Activated naive CD4-positive, alpha-beta T cell treated with anti-CD3 and anti-CD28 coated beads, Interleukin-2, amount 50 U/mL, for 24 hours (primary cell): ENCODE measurements at regions not wholly inside any gene's neighbourhood (a gene's known extent, or its start where the extent isn't known, plus 50 kb on each side); places are given as distances from the start of the nearest gene placed in this dataset.

Experiments
- H3K27ac Mint-ChIP-seq: one replicate; pipeline ENCODE4 v1.8.0; 2021; ENCODE audit warnings: mild to moderate bottlenecking, mixed read lengths
- H3K27me3 Mint-ChIP-seq: one replicate; pipeline ENCODE4 v1.8.0; 2021; ENCODE audit warnings: mixed read lengths
- H3K36me3 Mint-ChIP-seq: one replicate; pipeline ENCODE4 v1.8.0; 2021; ENCODE audit warnings: mixed read lengths
- H3K4me1 Mint-ChIP-seq: one replicate; pipeline ENCODE4 v1.8.0; 2021; ENCODE audit warnings: mixed read lengths
- H3K4me3 Mint-ChIP-seq: one replicate; pipeline ENCODE4 v1.8.0; 2021; ENCODE audit warnings: mild to moderate bottlenecking, mixed read lengths
- H3K9me3 Mint-ChIP-seq: one replicate; pipeline ENCODE4 v1.8.0; 2021; ENCODE audit warnings: mixed read lengths

- Mint-ChIP-seq H3K27ac (no peak overlapping the region), H3K4me3 (no peak overlapping the region), H3K27me3 (no peaks in the 10 kb centered on the region), H3K36me3 (no peaks in the 10 kb centered on the region), H3K4me1 (peaks cover 17% of the 10 kb centered on the region), H3K9me3 (no peaks in the 10 kb centered on the region)
Observed at GRCh38 chr13:77480066-77480465, 55.4 kb upstream of the SCEL start.

- H3K4me3 Mint-ChIP-seq: no peak overlapping the region
- H3K36me3 Mint-ChIP-seq: no peaks in the 10 kb centered on the region
- no peak overlapping the region for H3K27ac Mint-ChIP-seq
- H3K9me3 Mint-ChIP-seq: no peaks in the 10 kb centered on the region
- peaks cover 17% of the 10 kb centered on the region for H3K4me1 Mint-ChIP-seq
- H3K27me3 Mint-ChIP-seq: no peaks in the 10 kb centered on the region
Observed at GRCh38 chr13:77479326-77479725, 56.2 kb upstream of the SCEL start.

GRCh38 chr13:77477299-77477848 is 58.1 kb upstream of the SCEL start:
- Mint-ChIP-seq H3K27me3 (no peaks in the 10 kb centered on the region), H3K4me3 (peak overlapping the region; percentile 47), H3K4me1 (peaks cover 17% of the 10 kb centered on the region), H3K36me3 (no peaks in the 10 kb centered on the region), H3K27ac (no peak overlapping the region), H3K9me3 (no peaks in the 10 kb centered on the region)

- H3K4me3 Mint-ChIP-seq: no peak overlapping the region
- H3K27ac Mint-ChIP-seq: no peak overlapping the region
- H3K27me3 Mint-ChIP-seq: no peaks in the 10 kb centered on the region
- no peaks in the 10 kb centered on the region for H3K36me3 Mint-ChIP-seq
- peaks cover 17% of the 10 kb centered on the region for H3K4me1 Mint-ChIP-seq
- H3K9me3 Mint-ChIP-seq: no peaks in the 10 kb centered on the region
Observed at GRCh38 chr13:77476456-77476855, 59.0 kb upstream of the SCEL start.

GRCh38 chr13:77475345-77476084 is 60.0 kb upstream of the SCEL start:
- Mint-ChIP-seq H3K9me3 (no peaks in the 10 kb centered on the region), H3K27ac (no peak overlapping the region), H3K4me3 (no peak overlapping the region), H3K27me3 (no peaks in the 10 kb centered on the region), H3K4me1 (peaks cover 17% of the 10 kb centered on the region), H3K36me3 (no peaks in the 10 kb centered on the region)

- no peaks in the 10 kb centered on the region for H3K36me3 Mint-ChIP-seq
- no peak overlapping the region for H3K4me3 Mint-ChIP-seq
- no peak overlapping the region for H3K27ac Mint-ChIP-seq
- H3K27me3 Mint-ChIP-seq: no peaks in the 10 kb centered on the region
- no peaks in the 10 kb centered on the region for H3K4me1 Mint-ChIP-seq
- no peaks in the 10 kb centered on the region for H3K9me3 Mint-ChIP-seq
Observed at GRCh38 chr13:77470986-77471385, 64.5 kb upstream of the SCEL start.

- no peaks in the 10 kb centered on the region for H3K4me1 Mint-ChIP-seq
Observed at GRCh38 chr13:77466753-77467422, 68.6 kb upstream of the SCEL start.

GRCh38 chr13:77465603-77466195 is 69.8 kb upstream of the SCEL start:
- Mint-ChIP-seq H3K4me1 (no peaks in the 10 kb centered on the region), H3K4me3 (no peak overlapping the region), H3K9me3 (no peaks in the 10 kb centered on the region), H3K27me3 (no peaks in the 10 kb centered on the region), H3K36me3 (no peaks in the 10 kb centered on the region), H3K27ac (no peak overlapping the region)

More at GRCh38 chr13:77466753-77467422, 68.6 kb upstream of the SCEL start:
- Mint-ChIP-seq H3K9me3 (no peaks in the 10 kb centered on the region), H3K36me3 (no peaks in the 10 kb centered on the region), H3K4me3 (no peak overlapping the region), H3K27ac (no peak overlapping the region), H3K27me3 (no peaks in the 10 kb centered on the region)

GRCh38 chr13:77460195-77460594 is 75.3 kb upstream of the SCEL start:
- Mint-ChIP-seq H3K27me3 (no peaks in the 10 kb centered on the region), H3K9me3 (no peaks in the 10 kb centered on the region), H3K4me3 (no peak overlapping the region), H3K27ac (no peak overlapping the region), H3K4me1 (no peaks in the 10 kb centered on the region), H3K36me3 (no peaks in the 10 kb centered on the region)

GRCh38 chr13:77459592-77459991 is 75.9 kb upstream of the SCEL start:
- Mint-ChIP-seq H3K27me3 (no peaks in the 10 kb centered on the region), H3K9me3 (no peaks in the 10 kb centered on the region), H3K27ac (no peak overlapping the region), H3K36me3 (no peaks in the 10 kb centered on the region), H3K4me1 (no peaks in the 10 kb centered on the region), H3K4me3 (no peak overlapping the region)

GRCh38 chr13:77458736-77459135 is 76.8 kb upstream of the SCEL start:
- Mint-ChIP-seq H3K27me3 (no peaks in the 10 kb centered on the region), H3K36me3 (no peaks in the 10 kb centered on the region), H3K27ac (no peak overlapping the region), H3K9me3 (no peaks in the 10 kb centered on the region), H3K4me1 (no peaks in the 10 kb centered on the region), H3K4me3 (no peak overlapping the region)

- H3K27me3 Mint-ChIP-seq: no peaks in the 10 kb centered on the region
- no peaks in the 10 kb centered on the region for H3K9me3 Mint-ChIP-seq
- no peak overlapping the region for H3K4me3 Mint-ChIP-seq
- H3K36me3 Mint-ChIP-seq: no peaks in the 10 kb centered on the region
- H3K27ac Mint-ChIP-seq: no peak overlapping the region
- H3K4me1 Mint-ChIP-seq: no peaks in the 10 kb centered on the region
Observed at GRCh38 chr13:77457966-77458365, 77.5 kb upstream of the SCEL start.

GRCh38 chr13:77456271-77456670 is 79.2 kb upstream of the SCEL start:
- Mint-ChIP-seq H3K27me3 (no peaks in the 10 kb centered on the region), H3K4me1 (no peaks in the 10 kb centered on the region), H3K36me3 (no peaks in the 10 kb centered on the region), H3K4me3 (no peak overlapping the region), H3K27ac (no peak overlapping the region), H3K9me3 (no peaks in the 10 kb centered on the region)

- Mint-ChIP-seq H3K36me3 (no peaks in the 10 kb centered on the region), H3K27ac (no peak overlapping the region), H3K27me3 (peaks cover 3% of the 10 kb centered on the region), H3K9me3 (no peaks in the 10 kb centered on the region), H3K4me3 (no peak overlapping the region), H3K4me1 (peaks cover 6% of the 10 kb centered on the region)
Observed at GRCh38 chr13:77449265-77449664, 86.2 kb upstream of the SCEL start.

- Mint-ChIP-seq H3K27ac (no peak overlapping the region), H3K9me3 (no peaks in the 10 kb centered on the region), H3K27me3 (peaks cover 3% of the 10 kb centered on the region), H3K4me3 (no peak overlapping the region), H3K4me1 (peaks cover 6% of the 10 kb centered on the region), H3K36me3 (no peaks in the 10 kb centered on the region)
Observed at GRCh38 chr13:77448689-77449088, 86.8 kb upstream of the SCEL start.

GRCh38 chr13:77443511-77443910 is 92.0 kb upstream of the SCEL start:
- no peak overlapping the region for H3K27ac Mint-ChIP-seq
- H3K4me1 Mint-ChIP-seq: peaks cover 6% of the 10 kb centered on the region
- no peak overlapping the region for H3K4me3 Mint-ChIP-seq
- peaks cover 3% of the 10 kb centered on the region for H3K27me3 Mint-ChIP-seq
- no peaks in the 10 kb centered on the region for H3K36me3 Mint-ChIP-seq
- no peaks in the 10 kb centered on the region for H3K9me3 Mint-ChIP-seq
